SHP77 (cell line): ENCODE measurements at regions not wholly inside any gene's neighbourhood (a gene's known extent, or its start where the extent isn't known, plus 50 kb on each side); places are given as distances from the start of the nearest gene placed in this dataset.

Experiments used
- DNase-seq, 2 experiments: peaks; one replicate each; lab custom pipeline; 2025; lab: John Stamatoyannopoulos, UW

- no peak for DNase-seq
Observed at GRCh38 chr10:110397856-110398255, 93.1 kb upstream of the SMNDC1 start.

- no peak for DNase-seq
Observed at GRCh38 chr10:110398419-110399105, 93.8 kb upstream of the SMNDC1 start.

GRCh38 chr10:110399106-110399964 is 94.6 kb upstream of the SMNDC1 start:
- DNase-seq = no peak

- no peak for DNase-seq
Observed at GRCh38 chr10:110399965-110400933, 95.5 kb upstream of the SMNDC1 start.

- no peak for DNase-seq
Observed at GRCh38 chr10:110401401-110402076, 96.2 kb upstream of the DUSP5 start.

GRCh38 chr10:110402077-110402416 is 95.7 kb upstream of the DUSP5 start:
- DNase-seq = no peak

- DNase-seq = no peak
Observed at GRCh38 chr10:110403593-110403992, 94.1 kb upstream of the DUSP5 start.

GRCh38 chr10:110404413-110404812 is 93.3 kb upstream of the DUSP5 start:
- no peak for DNase-seq

GRCh38 chr10:110404825-110405224 is 92.9 kb upstream of the DUSP5 start:
- no peak for DNase-seq

GRCh38 chr10:110405380-110405779 is 92.3 kb upstream of the DUSP5 start:
- no peak for DNase-seq

- DNase-seq = no peak
Observed at GRCh38 chr10:110407301-110408170, 90.2 kb upstream of the DUSP5 start.

GRCh38 chr10:110408203-110408871 is 89.4 kb upstream of the DUSP5 start:
- no peak for DNase-seq

- DNase-seq = no peak
Observed at GRCh38 chr10:110408943-110409342, 88.8 kb upstream of the DUSP5 start.

GRCh38 chr10:110409488-110409887 is 88.2 kb upstream of the DUSP5 start:
- DNase-seq = no peak

GRCh38 chr10:110409926-110410325 is 87.8 kb upstream of the DUSP5 start:
- DNase-seq = no peak

GRCh38 chr10:110410329-110411046 is 87.2 kb upstream of the DUSP5 start:
- no peak for DNase-seq

- no peak for DNase-seq
Observed at GRCh38 chr10:110411047-110411410, 86.7 kb upstream of the DUSP5 start.

GRCh38 chr10:110413049-110413783 is 84.5 kb upstream of the DUSP5 start:
- no peak for DNase-seq
